ENCODE measurements at regions not wholly inside any gene's neighbourhood (a gene's known extent, or its start where the extent isn't known, plus 50 kb on each side); places are given as distances from the start of the nearest gene placed in this dataset.

DNA sequence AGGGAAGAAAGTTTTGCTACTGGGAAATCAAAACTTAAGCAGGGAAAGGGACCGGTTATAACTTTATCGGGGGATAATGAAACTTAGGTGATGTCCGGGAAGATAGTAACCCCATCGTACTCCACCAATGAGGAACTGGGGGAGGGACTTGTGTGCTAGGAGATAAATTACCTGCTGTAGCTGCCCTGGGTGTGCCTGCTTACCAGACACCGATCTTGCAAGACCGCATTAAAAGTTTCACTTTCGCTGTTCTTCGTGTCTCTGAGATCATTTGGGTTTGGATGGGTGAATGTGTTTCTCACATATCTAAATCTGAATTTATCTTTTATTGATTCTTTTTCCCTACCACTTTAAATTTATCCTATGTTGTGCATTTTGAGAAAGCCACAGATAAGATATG lies 381.4 kb downstream of the SLITRK6 start:
- H3K4me3 ChIP-seq (ENCODE audit: insufficient read depth, low read depth, low read length): no peak overlapping the region
- no peaks in the 10 kb centered on the region for H3K36me3 ChIP-seq (replicated peaks; ENCODE audit: control insufficient read depth, insufficient read depth, low read length)
- H3K27me3 ChIP-seq (ENCODE audit: control insufficient read depth, insufficient read depth, low read length): no peaks in the 10 kb centered on the region
- no peak for DNase-seq

GRCh38 chr13:85413664-85414063 lies 385.6 kb downstream of the SLITRK6 start:
- Histone ChIP-seq H3K4me3 (ENCODE audit: insufficient read depth, low read depth, low read length) (no peak overlapping the region), H3K36me3 (replicated peaks; ENCODE audit: control insufficient read depth, insufficient read depth, low read length) (no peaks in the 10 kb centered on the region), H3K27me3 (ENCODE audit: control insufficient read depth, insufficient read depth, low read length) (no peaks in the 10 kb centered on the region)
- no peak for DNase-seq

GRCh38 chr13:85412448-85412847 lies 386.8 kb downstream of the SLITRK6 start:
- H3K36me3 ChIP-seq (replicated peaks; ENCODE audit: control insufficient read depth, insufficient read depth, low read length): no peaks in the 10 kb centered on the region
- no peak for DNase-seq
- no peak overlapping the region for H3K4me3 ChIP-seq (ENCODE audit: insufficient read depth, low read depth, low read length)

GRCh38 chr13:85411591-85411990 lies 387.6 kb downstream of the SLITRK6 start:
- no peak for DNase-seq
- Histone ChIP-seq H3K36me3 (replicated peaks; ENCODE audit: control insufficient read depth, insufficient read depth, low read length) (no peaks in the 10 kb centered on the region), H3K27me3 (ENCODE audit: control insufficient read depth, insufficient read depth, low read length) (no peaks in the 10 kb centered on the region), H3K4me3 (ENCODE audit: insufficient read depth, low read depth, low read length) (no peak overlapping the region)

More at GRCh38 chr13:85412448-85412847, 386.8 kb downstream of the SLITRK6 start:
- no peaks in the 10 kb centered on the region for H3K27me3 ChIP-seq (ENCODE audit: control insufficient read depth, insufficient read depth, low read length)

DNA sequence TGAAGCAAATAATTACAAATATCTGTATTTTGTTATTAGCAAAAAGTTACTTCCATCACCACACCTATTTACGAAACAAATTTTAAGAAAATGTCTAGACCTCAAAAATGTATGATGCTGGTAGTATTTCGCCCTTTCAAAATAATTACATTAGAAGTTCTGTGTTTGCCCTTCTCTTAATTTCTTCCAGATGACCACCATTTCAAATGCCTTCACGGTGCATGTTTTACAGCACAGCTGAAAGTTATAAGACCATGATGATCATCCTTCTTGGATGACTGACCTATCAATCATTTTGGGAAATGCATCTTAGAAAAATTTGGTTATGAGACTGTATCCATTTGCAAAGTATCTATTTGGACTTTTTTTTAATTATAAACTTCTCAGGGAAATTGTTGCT lies 390.8 kb downstream of the SLITRK6 start:
- no peaks in the 10 kb centered on the region for H3K36me3 ChIP-seq (replicated peaks; ENCODE audit: control insufficient read depth, insufficient read depth, low read length)
- H3K27me3 ChIP-seq (ENCODE audit: control insufficient read depth, insufficient read depth, low read length): no peaks in the 10 kb centered on the region
- DNase-seq: no peak
- H3K4me3 ChIP-seq (ENCODE audit: insufficient read depth, low read depth, low read length): no peak overlapping the region

DNA sequence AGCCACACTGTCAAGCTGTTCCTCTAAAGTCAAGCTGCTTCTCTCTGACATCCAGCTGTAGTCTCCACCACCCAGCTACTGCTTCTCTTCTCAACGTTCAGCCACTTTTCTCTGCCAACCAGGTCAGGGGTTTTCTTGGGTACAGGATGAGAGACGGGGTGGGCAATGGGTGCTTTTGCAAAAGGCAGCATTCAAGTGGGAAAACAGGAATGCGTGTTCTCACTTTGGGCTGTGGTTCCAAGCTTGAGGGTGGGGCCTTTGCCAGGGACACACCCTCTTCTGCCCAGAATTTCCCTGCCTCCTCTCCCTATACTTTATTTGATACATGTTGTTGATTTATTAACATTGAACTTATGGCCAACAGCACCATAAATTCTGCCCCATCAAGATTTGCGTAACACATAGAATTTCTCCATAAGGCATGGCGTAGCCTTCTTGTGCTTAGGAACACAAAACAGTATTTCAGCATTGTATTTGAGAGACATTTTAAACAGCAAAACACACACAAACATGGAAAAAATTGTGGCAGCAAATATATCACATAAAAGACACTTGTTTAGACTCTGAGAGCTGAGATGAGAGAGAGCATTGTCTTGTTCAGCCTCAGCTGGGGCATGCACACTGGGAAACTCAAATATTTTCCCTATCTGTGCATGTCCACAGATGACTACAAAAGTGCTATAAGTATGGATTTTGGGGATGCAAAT lies 392.8 kb downstream of the SLITRK6 start:
- DNase-seq: no peak
- no peaks in the 10 kb centered on the region for H3K36me3 ChIP-seq (replicated peaks; ENCODE audit: control insufficient read depth, insufficient read depth, low read length)
- H3K27me3 ChIP-seq (ENCODE audit: control insufficient read depth, insufficient read depth, low read length): no peaks in the 10 kb centered on the region
- H3K4me3 ChIP-seq (ENCODE audit: insufficient read depth, low read depth, low read length): no peak overlapping the region

GRCh38 chr13:85405316-85405897 lies 393.8 kb downstream of the SLITRK6 start:
- Histone ChIP-seq H3K36me3 (replicated peaks; ENCODE audit: control insufficient read depth, insufficient read depth, low read length) (no peaks in the 10 kb centered on the region), H3K4me3 (ENCODE audit: insufficient read depth, low read depth, low read length) (no peak overlapping the region), H3K27me3 (ENCODE audit: control insufficient read depth, insufficient read depth, low read length) (no peaks in the 10 kb centered on the region)
- no peak for DNase-seq

DNA sequence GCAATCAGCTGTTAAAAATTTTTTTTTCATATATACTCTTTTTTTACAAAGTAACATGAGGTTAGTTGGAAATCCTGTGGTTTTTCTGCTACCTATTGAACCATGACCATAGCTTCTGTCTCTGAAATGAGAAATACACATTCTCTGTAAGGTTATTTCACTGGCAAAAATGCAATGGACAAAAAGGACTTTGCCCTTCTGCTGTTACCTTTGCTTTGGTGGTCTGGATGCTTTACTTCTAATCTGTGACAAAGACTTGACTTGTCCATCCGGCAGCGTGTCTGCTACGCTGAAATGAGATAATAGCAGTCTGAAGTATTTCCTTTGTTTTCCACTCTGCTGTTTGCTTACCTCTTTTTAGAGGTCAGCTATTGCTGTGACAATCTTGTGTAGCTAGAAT lies 412.8 kb downstream of the SLITRK6 start:
- no peaks in the 10 kb centered on the region for H3K36me3 ChIP-seq (replicated peaks; ENCODE audit: control insufficient read depth, insufficient read depth, low read length)
- H3K27me3 ChIP-seq (ENCODE audit: control insufficient read depth, insufficient read depth, low read length): no peaks in the 10 kb centered on the region
- no peak overlapping the region for H3K4me3 ChIP-seq (ENCODE audit: insufficient read depth, low read depth, low read length)
- no peak for DNase-seq

- no peak for DNase-seq
- H3K36me3 ChIP-seq (replicated peaks; ENCODE audit: control insufficient read depth, insufficient read depth, low read length): no peaks in the 10 kb centered on the region
- no peaks in the 10 kb centered on the region for H3K27me3 ChIP-seq (ENCODE audit: control insufficient read depth, insufficient read depth, low read length)
- H3K4me3 ChIP-seq (ENCODE audit: insufficient read depth, low read depth, low read length): no peak overlapping the region
Measured at GRCh38 chr13:85383291-85383690, 415.9 kb downstream of the SLITRK6 start.

- Histone ChIP-seq H3K36me3 (replicated peaks; ENCODE audit: control insufficient read depth, insufficient read depth, low read length) (no peaks in the 10 kb centered on the region), H3K27me3 (ENCODE audit: control insufficient read depth, insufficient read depth, low read length) (no peaks in the 10 kb centered on the region), H3K4me3 (ENCODE audit: insufficient read depth, low read depth, low read length) (no peak overlapping the region)
- no peak for DNase-seq
Measured at GRCh38 chr13:85381082-85381481, 418.1 kb downstream of the SLITRK6 start.

DNA sequence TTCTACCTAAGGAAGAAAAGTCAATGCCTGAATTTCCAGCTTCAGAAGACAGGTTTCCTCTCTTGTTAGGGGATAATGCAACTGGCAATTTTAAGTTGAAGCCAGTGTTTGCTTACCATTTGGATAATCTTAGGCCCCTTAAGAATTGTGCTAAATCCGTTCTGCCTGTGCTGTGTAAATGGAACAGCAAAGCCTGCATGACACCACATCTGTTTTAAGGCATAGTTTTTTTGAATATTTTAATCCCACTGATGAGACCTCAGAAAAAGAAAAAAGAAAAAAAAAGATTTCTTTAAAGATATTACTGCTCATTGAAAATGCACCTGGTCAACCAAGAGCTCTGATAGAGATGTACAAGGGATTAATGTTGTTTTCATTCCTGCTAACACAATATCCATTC lies 419.2 kb downstream of the SLITRK6 start:
- H3K27me3 ChIP-seq (ENCODE audit: control insufficient read depth, insufficient read depth, low read length): no peaks in the 10 kb centered on the region
- H3K4me3 ChIP-seq (ENCODE audit: insufficient read depth, low read depth, low read length): no peak overlapping the region
- DNase-seq: no peak
- H3K36me3 ChIP-seq (replicated peaks; ENCODE audit: control insufficient read depth, insufficient read depth, low read length): no peaks in the 10 kb centered on the region

GRCh38 chr13:85379433-85379832 lies 419.8 kb downstream of the SLITRK6 start:
- Histone ChIP-seq H3K27me3 (ENCODE audit: control insufficient read depth, insufficient read depth, low read length) (no peaks in the 10 kb centered on the region), H3K36me3 (replicated peaks; ENCODE audit: control insufficient read depth, insufficient read depth, low read length) (no peaks in the 10 kb centered on the region), H3K4me3 (ENCODE audit: insufficient read depth, low read depth, low read length) (no peak overlapping the region)
- no peak for DNase-seq

GRCh38 chr13:85377783-85378182 lies 421.4 kb downstream of the SLITRK6 start:
- Histone ChIP-seq H3K36me3 (replicated peaks; ENCODE audit: control insufficient read depth, insufficient read depth, low read length) (no peaks in the 10 kb centered on the region), H3K27me3 (ENCODE audit: control insufficient read depth, insufficient read depth, low read length) (no peaks in the 10 kb centered on the region), H3K4me3 (ENCODE audit: insufficient read depth, low read depth, low read length) (no peak overlapping the region)
- DNase-seq: no peak

GRCh38 chr13:85373322-85373721 lies 425.9 kb downstream of the SLITRK6 start:
- DNase-seq: no peak
- no peak overlapping the region for H3K4me3 ChIP-seq (ENCODE audit: insufficient read depth, low read depth, low read length)
- no peaks in the 10 kb centered on the region for H3K27me3 ChIP-seq (ENCODE audit: control insufficient read depth, insufficient read depth, low read length)
- H3K36me3 ChIP-seq (replicated peaks; ENCODE audit: control insufficient read depth, insufficient read depth, low read length): no peaks in the 10 kb centered on the region

GRCh38 chr13:85371254-85371653 lies 428.0 kb downstream of the SLITRK6 start:
- Histone ChIP-seq H3K4me3 (ENCODE audit: insufficient read depth, low read depth, low read length) (no peak overlapping the region), H3K36me3 (replicated peaks; ENCODE audit: control insufficient read depth, insufficient read depth, low read length) (no peaks in the 10 kb centered on the region), H3K27me3 (ENCODE audit: control insufficient read depth, insufficient read depth, low read length) (no peaks in the 10 kb centered on the region)
- no peak for DNase-seq
